Neural cell (in vitro differentiated cells): ENCODE measurements at regions not wholly inside any gene's neighbourhood (a gene's known extent, or its start where the extent isn't known, plus 50 kb on each side); places are given as distances from the start of the nearest gene placed in this dataset.

ENCODE experiments used
- CTCF ChIP-seq: fragments of 450-650 bp; IDR thresholded peaks from 2 replicates; pipeline ENCODE4 v1.5.1; 2014; ENCODE audit warnings: antibody characterized with exemption, mild to moderate bottlenecking, moderate library complexity; ENCODE audit not compliant: poor library complexity, severe bottlenecking
- MXI1 ChIP-seq: fragments of 450-650 bp; conservative IDR thresholded peaks from 2 replicates; pipeline ENCODE4 v1.6.1; 2014; ENCODE audit warnings: antibody characterized with exemption, mild to moderate bottlenecking; ENCODE audit not compliant: poor library complexity, severe bottlenecking
- POLR2AphosphoS5 ChIP-seq: IDR thresholded peaks from 2 replicates; pipeline ENCODE4 v1.6.1; 2012
- TAF1 ChIP-seq: IDR thresholded peaks from 2 replicates; pipeline ENCODE4 v1.6.1; 2012; ENCODE audit warnings: low read depth

GRCh38 chr14:76929927-76930326 is 98.6 kb downstream of the IRF2BPL start:
- TF ChIP-seq CTCF (no peak), MXI1 (no peak), POLR2AphosphoS5 (peak; percentile 48), TAF1 (no peak)
